Testis (tissue), 2 donors: ENCODE measurements at regions not wholly inside any gene's neighbourhood (a gene's known extent, or its start where the extent isn't known, plus 50 kb on each side); places are given as distances from the start of the nearest gene placed in this dataset.

Source experiments
- DNase-seq: peaks from one replicate; pipeline ENCODE4 v3.0.0-alpha.2; 2019
- H3K27ac ChIP-seq, 2 donors: fragments of 200-600 bp; sonication (generic); one replicate each; pipeline ENCODE4 v1.5.1; 2019
- H3K27me3 ChIP-seq: fragments of 200-600 bp; sonication (generic); one replicate; pipeline ENCODE4 v1.5.1; 2019
- H3K36me3 ChIP-seq: fragments of 200-600 bp; sonication (generic); one replicate; pipeline ENCODE4 v1.5.1; 2017; ENCODE audit warnings: low read depth; ENCODE audit errors: missing control alignments
- H3K4me1 ChIP-seq: fragments of 200-600 bp; sonication (generic); one replicate; pipeline ENCODE4 v1.5.1; 2019
- H3K4me3 ChIP-seq, 2 donors: fragments of 200-600 bp; sonication (generic); one replicate each; pipeline ENCODE4 v1.5.1; 2017 to 2019
- H3K9me3 ChIP-seq: fragments of 200-600 bp; sonication (generic); one replicate; pipeline ENCODE4 v1.5.1; 2017
- POLR2A ChIP-seq: fragments of 450-650 bp; IDR thresholded peaks from one replicate; pipeline ENCODE4 v1.6.1; 2017; ENCODE audit warnings: antibody characterized with exemption, mild to moderate bottlenecking, moderate library complexity
- WGBS, 2 donors: methylation state at CpG; one replicate each; pipeline ENCODE4 v1.1.5; 2018; 5-methylcytosine and 5-hydroxymethylcytosine counted together
- intact Hi-C: fragments of 100-400 bp; cut with DNase I; formaldehyde crosslinking; loops from one replicate; pipeline ENCODE4 v1.15.1; 2023; ENCODE audit warnings: low total_unique reads
- TF ChIP-seq, protein P1 (sequence below), 3 experiments: fragments of 450-650 bp in 2 of 3; fragments of 200-600 bp in 1 of 3; sonication (generic) in 1 of 3; IDR thresholded peaks; one replicate each; pipeline ENCODE4 v1.5.1; 2016 to 2019; ENCODE audit warnings: antibody characterized with exemption in 3 of 3, mild to moderate bottlenecking in 2 of 3, moderate library complexity in 1 of 3

DNA sequence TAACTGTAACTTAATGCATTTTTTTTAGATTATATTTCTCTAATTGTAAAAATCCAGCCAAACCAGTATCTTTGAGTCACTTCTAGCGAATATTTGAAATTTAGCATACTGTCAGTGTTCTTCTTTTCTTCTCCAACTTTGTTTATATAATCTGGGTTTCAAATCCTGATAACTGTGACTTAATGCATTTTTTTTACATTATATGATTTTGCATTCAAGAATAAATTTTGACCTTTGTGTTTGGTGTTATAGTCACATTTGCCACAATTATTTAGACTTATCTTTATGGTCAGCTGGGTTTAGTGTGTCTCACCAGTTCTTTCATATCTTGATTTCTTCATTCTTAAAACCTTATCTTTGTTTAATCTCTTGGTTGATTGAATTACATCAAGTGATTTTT is 345.7 kb downstream of the SLC4A3 start:
- Histone ChIP-seq H3K4me1 (no peaks in the 10 kb centered on the region), H3K27me3 (no peaks in the 10 kb centered on the region), H3K36me3 (no peaks in the 10 kb centered on the region), H3K9me3 (no peaks in the 10 kb centered on the region), H3K4me3 (no peak overlapping the region), H3K27ac (no peak overlapping the region)
- no peak for DNase-seq
- intact Hi-C loops: no loop called here
- TF ChIP-seq, protein P1, sequence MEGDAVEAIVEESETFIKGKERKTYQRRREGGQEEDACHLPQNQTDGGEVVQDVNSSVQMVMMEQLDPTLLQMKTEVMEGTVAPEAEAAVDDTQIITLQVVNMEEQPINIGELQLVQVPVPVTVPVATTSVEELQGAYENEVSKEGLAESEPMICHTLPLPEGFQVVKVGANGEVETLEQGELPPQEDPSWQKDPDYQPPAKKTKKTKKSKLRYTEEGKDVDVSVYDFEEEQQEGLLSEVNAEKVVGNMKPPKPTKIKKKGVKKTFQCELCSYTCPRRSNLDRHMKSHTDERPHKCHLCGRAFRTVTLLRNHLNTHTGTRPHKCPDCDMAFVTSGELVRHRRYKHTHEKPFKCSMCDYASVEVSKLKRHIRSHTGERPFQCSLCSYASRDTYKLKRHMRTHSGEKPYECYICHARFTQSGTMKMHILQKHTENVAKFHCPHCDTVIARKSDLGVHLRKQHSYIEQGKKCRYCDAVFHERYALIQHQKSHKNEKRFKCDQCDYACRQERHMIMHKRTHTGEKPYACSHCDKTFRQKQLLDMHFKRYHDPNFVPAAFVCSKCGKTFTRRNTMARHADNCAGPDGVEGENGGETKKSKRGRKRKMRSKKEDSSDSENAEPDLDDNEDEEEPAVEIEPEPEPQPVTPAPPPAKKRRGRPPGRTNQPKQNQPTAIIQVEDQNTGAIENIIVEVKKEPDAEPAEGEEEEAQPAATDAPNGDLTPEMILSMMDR (IDR thresholded peaks at IDR 0.05): no peak
- TF ChIP-seq POLR2A: no peak
- 86 to 94% methylated on average over 1 of the region's 1 CpG for WGBS, 2 donors

- Histone ChIP-seq H3K4me3 (no peak overlapping the region), H3K4me1 (no peaks in the 10 kb centered on the region), H3K27me3 (no peaks in the 10 kb centered on the region), H3K36me3 (no peaks in the 10 kb centered on the region), H3K9me3 (no peaks in the 10 kb centered on the region), H3K27ac (no peak overlapping the region)
- DNase-seq: no peak
- intact Hi-C loops: no loop called here
- TF ChIP-seq, protein P1 (IDR thresholded peaks at IDR 0.05): no peak
- TF ChIP-seq POLR2A: no peak
- WGBS, 2 donors: 86 to 91% methylated on average over 2 of the region's 2 CpGs
These were observed 349.4 kb downstream of the SLC4A3 start for GRCh38 chr2:219976871-219977270.

GRCh38 chr2:219980638-219981037 is 353.2 kb downstream of the SLC4A3 start:
- Histone ChIP-seq H3K4me1 (no peaks in the 10 kb centered on the region), H3K27me3 (no peaks in the 10 kb centered on the region), H3K4me3 (no peak overlapping the region), H3K9me3 (no peaks in the 10 kb centered on the region), H3K36me3 (no peaks in the 10 kb centered on the region), H3K27ac (no peak overlapping the region)
- TF ChIP-seq, protein P1 (IDR thresholded peaks at IDR 0.05): no peak
- no peak for TF ChIP-seq POLR2A
- WGBS, 2 donors: 67 to 81% methylated on average over 2 of the region's 2 CpGs
- no peak for DNase-seq
- intact Hi-C loops: no loop called here

DNA sequence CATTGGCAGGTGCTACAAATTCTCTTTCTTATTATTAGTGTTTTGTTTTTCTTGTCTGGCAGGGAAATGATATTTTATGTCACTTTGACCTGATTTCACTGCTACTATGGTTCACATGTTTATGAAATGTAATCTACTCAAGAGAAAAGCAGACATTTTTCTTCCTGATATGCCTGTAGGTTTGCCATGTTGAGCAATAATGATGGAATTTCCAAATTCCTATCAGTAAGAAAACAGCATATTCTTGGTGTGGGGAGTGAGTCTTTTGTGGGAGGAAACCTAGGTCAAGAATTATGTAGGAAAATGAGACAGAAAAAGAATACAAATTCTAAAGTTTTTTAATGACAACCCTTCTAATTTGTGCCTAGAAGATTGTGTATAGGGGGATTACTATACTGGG is 356.4 kb downstream of the SLC4A3 start:
- DNase-seq: no peak
- H3K27me3 ChIP-seq: no peaks in the 10 kb centered on the region
- intact Hi-C loops: no loop called here
- H3K4me1 ChIP-seq: no peaks in the 10 kb centered on the region
- H3K4me3 ChIP-seq: no peak overlapping the region
- H3K36me3 ChIP-seq: no peaks in the 10 kb centered on the region
- H3K27ac ChIP-seq: no peak overlapping the region
- TF ChIP-seq, protein P1 (IDR thresholded peaks at IDR 0.05): no peak
- no peak for TF ChIP-seq POLR2A
- H3K9me3 ChIP-seq: no peaks in the 10 kb centered on the region

DNA sequence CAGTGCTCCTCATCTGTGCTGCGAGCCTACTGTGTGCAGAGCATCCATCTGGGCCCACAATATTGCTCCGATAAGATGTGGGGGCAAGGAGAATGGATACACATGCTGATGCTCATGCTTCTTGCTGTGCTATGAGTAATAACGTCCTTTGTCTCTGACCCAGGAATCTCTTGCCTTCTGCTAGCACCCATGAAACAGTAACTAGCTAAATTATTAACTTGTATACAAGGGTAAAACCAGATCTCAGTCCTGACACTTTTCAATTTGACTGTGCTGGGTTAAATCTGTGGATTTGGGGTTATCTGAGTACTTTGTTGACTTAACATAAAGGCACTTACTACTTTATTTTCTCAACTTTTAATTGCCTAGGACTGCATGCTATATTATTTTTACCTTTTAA is 357.6 kb downstream of the SLC4A3 start:
- Histone ChIP-seq H3K27ac (no peak overlapping the region), H3K36me3 (no peaks in the 10 kb centered on the region), H3K9me3 (no peaks in the 10 kb centered on the region), H3K4me1 (no peaks in the 10 kb centered on the region), H3K27me3 (no peaks in the 10 kb centered on the region), H3K4me3 (no peak overlapping the region)
- no peak for DNase-seq
- intact Hi-C loops: no loop called here
- TF ChIP-seq POLR2A: no peak
- TF ChIP-seq, protein P1 (IDR thresholded peaks at IDR 0.05): no peak
- 89 to 92% methylated on average over 3 of the region's 3 CpGs for WGBS, 2 donors
